A549 (cell line): ENCODE measurements at regions not wholly inside any gene's neighbourhood (a gene's known extent, or its start where the extent isn't known, plus 50 kb on each side); places are given as distances from the start of the nearest gene placed in this dataset.

Source experiments
- ATAC-seq, 2 experiments: fragments of 200-7000 bp in 1 of 2; fragments of >200 bp in 1 of 2; cut with Nextera tagmentation in 1 of 2; cut with Tn5 transposase in 1 of 2; 3 replicates each; pipeline versions ENCODE4 v1.8.0 to v1.9.1; 2018 to 2020; ENCODE audit warnings: mild to moderate bottlenecking in 1 of 2, moderate library complexity in 1 of 2
- CTCF ChIA-PET: fragments of 300-600 bp; sonication (Branson Sonifier 250); formaldehyde crosslinking; extraction: SDS; loops from one replicate; lab custom pipeline; 2021; ENCODE audit warnings: antibody characterized with exemption, inconsistent platforms; lab: Yijun Ruan, JAX
- POLR2A ChIA-PET: fragments of 350-600 bp; formaldehyde crosslinking; extraction: SDS; loops from one replicate; lab custom pipeline; 2021; ENCODE audit warnings: antibody characterized with exemption, inconsistent platforms; lab: Yijun Ruan, JAX
- DNase-seq, 2 experiments: peaks; one replicate each; pipeline versions ENCODE4 v3.0.0 to v3.0.0-alpha.2; 2011 to 2016; ENCODE audit warnings: low read depth in 1 of 2, low spot score in 1 of 2
- FAIRE-seq: peaks from 2 replicates; lab custom pipeline; 2011; peaks lifted over from hg19 to GRCh38; lab: Jason Lieb, UNC
- H3K27ac ChIP-seq, 2 experiments: fragments of >200 bp; sonication (Bioruptor Twin); formaldehyde crosslinking; 3 replicates each; pipeline ENCODE4 v1.5.1; 2016 to 2017
- H3K4me1 ChIP-seq: fragments of >200 bp; sonication (Bioruptor Twin); formaldehyde crosslinking; 3 replicates; pipeline ENCODE4 v1.6.1; 2016
- H3K4me2 ChIP-seq: fragments of >200 bp; sonication (Bioruptor Twin); formaldehyde crosslinking; 3 replicates; pipeline ENCODE4 v1.6.1; 2016
- H3K4me3 ChIP-seq: fragments of >200 bp; sonication (Bioruptor Twin); formaldehyde crosslinking; 3 replicates; pipeline ENCODE4 v1.5.1; 2016
- H3K9me3 ChIP-seq: fragments of >200 bp; sonication (Bioruptor Twin); formaldehyde crosslinking; 3 replicates; pipeline ENCODE4 v1.6.1; 2016
- CHD2 ChIP-seq: fragments of 150-350 bp; IDR thresholded peaks from 2 replicates; pipeline ENCODE4 v1.6.1; 2014; ENCODE audit warnings: low read length; ENCODE audit not compliant: partially characterized antibody
- EP300 ChIP-seq, 2 experiments: fragments of >200 bp; sonication (Bioruptor Twin); formaldehyde crosslinking; IDR thresholded peaks; 2 replicates in 1 of 2; 3 replicates in 1 of 2; pipeline ENCODE4 v1.6.1; 2016 to 2017
- ESRRA ChIP-seq: fragments of 150-350 bp; IDR thresholded peaks from 2 replicates; pipeline ENCODE4 v1.6.1; 2014; ENCODE audit warnings: mild to moderate bottlenecking, low read length, borderline replicate concordance
- FOXS1 ChIP-seq: fragments of 250-450 bp; sonication (Bioruptor Pico); IDR thresholded peaks from 2 replicates; pipeline ENCODE4 v1.5.0; 2020; ENCODE audit warnings: mild to moderate bottlenecking, moderate library complexity
- GATA3 ChIP-seq: IDR thresholded peaks from 2 replicates; pipeline ENCODE4 v1.6.1; 2012; ENCODE audit warnings: borderline replicate concordance
- HEYL ChIP-seq: fragments of 250-450 bp; sonication (Bioruptor Pico); IDR thresholded peaks from 2 replicates; pipeline ENCODE4 v1.8.0; 2021; ENCODE audit warnings: mild to moderate bottlenecking, moderate library complexity
- HOXA7 ChIP-seq: fragments of 250-450 bp; sonication (Bioruptor Pico); IDR thresholded peaks from 2 replicates; pipeline ENCODE4 v1.5.0; 2020; ENCODE audit warnings: mild to moderate bottlenecking, moderate library complexity
- HOXB13 ChIP-seq: fragments of 250-450 bp; sonication (Bioruptor Pico); IDR thresholded peaks from 2 replicates; pipeline ENCODE4 v1.5.0; 2020; ENCODE audit warnings: low read depth, mild to moderate bottlenecking, moderate library complexity
- JUN ChIP-seq, 2 experiments: fragments of >200 bp; sonication (Bioruptor Twin); formaldehyde crosslinking; IDR thresholded peaks; 2 replicates in 1 of 2; 3 replicates in 1 of 2; pipeline ENCODE4 v1.6.1; 2016 to 2017
- JUNB ChIP-seq: fragments of >200 bp; sonication (Bioruptor Twin); formaldehyde crosslinking; IDR thresholded peaks from 2 replicates; pipeline ENCODE4 v1.6.1; 2016
- KDM1A ChIP-seq: fragments of 200-600 bp; sonication (generic); IDR thresholded peaks from 2 replicates; pipeline ENCODE4 v1.6.1; 2016; ENCODE audit warnings: low read depth, mild to moderate bottlenecking
- MAZ ChIP-seq: fragments of 150-350 bp; IDR thresholded peaks from 2 replicates; pipeline ENCODE4 v1.6.1; 2014; ENCODE audit warnings: antibody characterized with exemption, low read depth, low read length, borderline replicate concordance
- NPAS2 ChIP-seq: fragments of 250-450 bp; sonication (Bioruptor Pico); IDR thresholded peaks from 2 replicates; pipeline ENCODE4 v1.8.0; 2022; ENCODE audit warnings: mild to moderate bottlenecking, moderate library complexity, borderline replicate concordance
- POLR2A ChIP-seq: IDR thresholded peaks from 2 replicates; pipeline ENCODE4 v1.6.1; 2012; ENCODE audit warnings: mild to moderate bottlenecking, low read length
- RAD21 ChIP-seq, 2 experiments: fragments of >200 bp in 1 of 2; sonication (Bioruptor Twin) in 1 of 2; formaldehyde crosslinking in 1 of 2; IDR thresholded peaks in 1 of 2; conservative IDR thresholded peaks in 1 of 2; 2 replicates in 1 of 2; 3 replicates in 1 of 2; pipeline ENCODE4 v1.6.1; 2012 to 2018; ENCODE audit warnings: inconsistent platforms in 1 of 2
- RNF2 ChIP-seq: fragments of 200-600 bp; sonication (generic); IDR thresholded peaks from 2 replicates; pipeline ENCODE4 v1.6.1; 2016; ENCODE audit warnings: low read depth, mild to moderate bottlenecking, antibody characterized with exemption, moderate library complexity, borderline replicate concordance
- TFCP2L1 ChIP-seq: fragments of 250-450 bp; sonication (Bioruptor Pico); IDR thresholded peaks from 2 replicates; pipeline ENCODE4 v1.5.0; 2021; ENCODE audit warnings: mild to moderate bottlenecking
- TP53 ChIP-seq: fragments of 250-450 bp; sonication (Bioruptor Pico); IDR thresholded peaks from 2 replicates; pipeline ENCODE4 v1.5.0; 2021; ENCODE audit warnings: mild to moderate bottlenecking, moderate library complexity
- ZFP36 ChIP-seq: fragments of 450-650 bp; IDR thresholded peaks from 2 replicates; pipeline ENCODE4 v1.6.1; 2014; ENCODE audit warnings: borderline replicate concordance; ENCODE audit not compliant: partially characterized antibody
- ZNF302 ChIP-seq: fragments of 250-450 bp; sonication (Bioruptor Pico); IDR thresholded peaks from 2 replicates; pipeline ENCODE4 v1.9.0; 2021; ENCODE audit warnings: inconsistent platforms, mild to moderate bottlenecking, moderate library complexity
- ZSCAN20 ChIP-seq: fragments of 250-450 bp; sonication (Bioruptor Pico); IDR thresholded peaks from 2 replicates; pipeline ENCODE4 v1.8.0; 2022; ENCODE audit warnings: mild to moderate bottlenecking, moderate library complexity
- WGBS: methylation state at CpG from one replicate; pipeline ENCODE4 v1.1.6; 2017; ENCODE audit errors: missing lambda C conversion rate; 5-methylcytosine and 5-hydroxymethylcytosine counted together
- TF ChIP-seq, protein P1 (sequence below): IDR thresholded peaks from 2 replicates; pipeline ENCODE4 v1.6.1; 2012
- TF ChIP-seq, protein P2 (sequence below): IDR thresholded peaks from 2 replicates; pipeline ENCODE4 v1.6.1; 2012
- TF ChIP-seq, protein P3 (sequence below): fragments of 450-650 bp; IDR thresholded peaks from 2 replicates; pipeline ENCODE4 v1.6.1; 2014; ENCODE audit warnings: antibody characterized with exemption
- TF ChIP-seq, protein P4 (sequence below): fragments of >200 bp; sonication (Bioruptor Twin); formaldehyde crosslinking; IDR thresholded peaks from 2 replicates; pipeline ENCODE4 v1.6.1; 2016
- TF ChIP-seq, protein P5 (sequence below): fragments of 250-450 bp; sonication (Bioruptor Pico); IDR thresholded peaks from 2 replicates; pipeline ENCODE4 v1.5.0; 2021; ENCODE audit warnings: mild to moderate bottlenecking, moderate library complexity, borderline replicate concordance

DNA sequence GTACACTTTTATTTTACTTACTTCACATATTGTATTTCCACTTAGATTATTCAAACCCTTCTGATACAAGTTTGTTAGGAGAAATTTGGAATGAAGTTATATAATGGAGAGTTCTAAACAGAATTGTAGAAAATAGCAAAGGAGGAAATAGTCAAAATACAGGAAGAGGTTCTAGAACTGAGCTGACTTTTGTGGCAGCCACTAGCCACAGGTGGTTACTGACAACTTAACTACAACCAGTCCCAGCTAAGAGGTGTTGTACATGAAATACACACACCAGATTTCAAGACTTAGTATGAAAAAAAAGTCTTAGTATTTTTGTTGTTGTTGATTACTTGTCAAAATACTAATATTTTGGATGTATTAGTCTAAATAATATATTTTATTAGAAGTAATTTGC lies 727.4 kb upstream of the CITED2 start:
- FAIRE-seq, result no peak
- POLR2A ChIA-PET, result no interaction called here
- ATAC-seq, result no peak
- no peak overlapping the region for H3K4me2 ChIP-seq
- no peak overlapping the region for H3K4me3 ChIP-seq
- CTCF ChIA-PET, result interaction anchor here (0.6 to 1.8 kb wide), 4 partner anchors 9 to 32 kb away, joined by 3 to 5 read pairs (median 3); no protein-coding TSS in a partner anchor
- no peak for DNase-seq
- no peaks in the 10 kb centered on the region for H3K9me3 ChIP-seq
- H3K4me1 ChIP-seq, result no peaks in the 10 kb centered on the region
- no peak overlapping the region for H3K27ac ChIP-seq
- TF ChIP-seq HOXB13, result no peak
- no peak for TF ChIP-seq JUN (IDR thresholded peaks at IDR 0.05)
- TF ChIP-seq, protein P1, sequence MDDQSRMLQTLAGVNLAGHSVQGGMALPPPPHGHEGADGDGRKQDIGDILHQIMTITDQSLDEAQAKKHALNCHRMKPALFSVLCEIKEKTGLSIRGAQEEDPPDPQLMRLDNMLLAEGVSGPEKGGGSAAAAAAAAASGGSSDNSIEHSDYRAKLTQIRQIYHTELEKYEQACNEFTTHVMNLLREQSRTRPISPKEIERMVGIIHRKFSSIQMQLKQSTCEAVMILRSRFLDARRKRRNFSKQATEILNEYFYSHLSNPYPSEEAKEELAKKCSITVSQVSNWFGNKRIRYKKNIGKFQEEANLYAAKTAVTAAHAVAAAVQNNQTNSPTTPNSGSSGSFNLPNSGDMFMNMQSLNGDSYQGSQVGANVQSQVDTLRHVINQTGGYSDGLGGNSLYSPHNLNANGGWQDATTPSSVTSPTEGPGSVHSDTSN, result no peak
- TF ChIP-seq FOXS1 (CRISPR knock-in tag), result no peak
- TF ChIP-seq, protein P2, sequence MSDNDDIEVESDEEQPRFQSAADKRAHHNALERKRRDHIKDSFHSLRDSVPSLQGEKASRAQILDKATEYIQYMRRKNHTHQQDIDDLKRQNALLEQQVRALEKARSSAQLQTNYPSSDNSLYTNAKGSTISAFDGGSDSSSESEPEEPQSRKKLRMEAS, result no peak
- TF ChIP-seq POLR2A, result no peak
- TF ChIP-seq HEYL (CRISPR knock-in tag), result no peak

DNA sequence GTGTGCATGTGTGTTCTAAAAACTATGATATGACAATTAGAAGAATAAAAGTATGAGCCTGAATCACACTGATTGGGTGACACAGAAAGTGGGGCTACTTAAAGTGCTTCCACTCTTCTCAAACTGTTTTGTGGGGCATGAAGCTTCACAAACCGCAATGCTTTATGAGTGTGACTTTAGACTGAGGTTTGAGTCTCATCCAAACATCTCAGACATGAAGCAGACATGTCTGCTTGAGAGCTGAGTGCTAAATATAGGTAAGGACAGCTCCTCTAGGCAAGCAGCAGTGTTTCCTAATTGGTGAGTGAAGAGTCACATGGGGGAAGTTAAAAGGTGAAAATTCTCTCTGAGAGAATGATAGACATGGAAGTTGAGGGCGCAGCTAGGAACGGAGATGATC lies 726.9 kb upstream of the CITED2 start:
- Histone ChIP-seq H3K9me3 (no peaks in the 10 kb centered on the region), H3K4me3 (no peak overlapping the region), H3K4me1 (no peaks in the 10 kb centered on the region), H3K4me2 (no peak overlapping the region), H3K27ac (no peak overlapping the region)
- WGBS, result 87% methylated on average over 3 of the region's 3 CpGs
- ATAC-seq (no peak), DNase-seq (no peak), FAIRE-seq (no peak)
- CTCF ChIA-PET, result interaction anchor here (0.6 to 1.8 kb wide), 4 partner anchors 8 to 32 kb away, joined by 3 to 5 read pairs (median 3); no protein-coding TSS in a partner anchor
- TF ChIP-seq GATA3 (no peak), CHD2 (no peak), HOXA7 (CRISPR knock-in tag) (no peak), RNF2 (no peak), POLR2A (no peak), RAD21 (conservative IDR thresholded peaks at IDR 0.05 in 1 of 2, IDR thresholded peaks at IDR 0.05 in 1 of 2) (no peak), TP53 (CRISPR knock-in tag) (no peak), EP300 (IDR thresholded peaks at IDR 0.05) (no peak)
- TF ChIP-seq, protein P3, sequence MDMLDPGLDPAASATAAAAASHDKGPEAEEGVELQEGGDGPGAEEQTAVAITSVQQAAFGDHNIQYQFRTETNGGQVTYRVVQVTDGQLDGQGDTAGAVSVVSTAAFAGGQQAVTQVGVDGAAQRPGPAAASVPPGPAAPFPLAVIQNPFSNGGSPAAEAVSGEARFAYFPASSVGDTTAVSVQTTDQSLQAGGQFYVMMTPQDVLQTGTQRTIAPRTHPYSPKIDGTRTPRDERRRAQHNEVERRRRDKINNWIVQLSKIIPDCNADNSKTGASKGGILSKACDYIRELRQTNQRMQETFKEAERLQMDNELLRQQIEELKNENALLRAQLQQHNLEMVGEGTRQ, result no peak
- TF ChIP-seq, protein P4, sequence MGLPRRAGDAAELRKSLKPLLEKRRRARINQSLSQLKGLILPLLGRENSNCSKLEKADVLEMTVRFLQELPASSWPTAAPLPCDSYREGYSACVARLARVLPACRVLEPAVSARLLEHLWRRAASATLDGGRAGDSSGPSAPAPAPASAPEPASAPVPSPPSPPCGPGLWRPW, result no peak
- POLR2A ChIA-PET, result no interaction called here

DNA sequence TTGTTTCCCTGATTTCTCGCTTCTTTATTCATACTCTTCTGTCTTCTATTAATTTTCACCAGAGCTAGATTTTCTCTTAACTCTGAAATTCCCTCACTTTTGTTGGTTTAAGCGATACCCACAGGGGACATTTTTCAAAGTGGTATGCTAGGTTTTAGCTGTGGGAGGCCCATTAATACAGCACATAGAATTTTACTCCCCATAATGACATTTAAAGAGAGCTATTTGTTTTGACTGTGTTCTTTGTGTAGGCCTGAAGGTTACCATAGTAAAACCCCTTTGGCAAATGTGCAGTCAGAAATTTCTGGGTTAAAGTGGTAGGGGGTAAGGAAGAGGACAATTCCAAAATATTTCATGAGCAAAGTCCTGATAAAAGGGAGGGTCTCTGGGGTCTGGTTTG lies 721.1 kb upstream of the CITED2 start:
- H3K9me3 ChIP-seq, result no peaks in the 10 kb centered on the region
- H3K4me2 ChIP-seq, result no peak overlapping the region
- POLR2A ChIA-PET, result no interaction called here
- no peak overlapping the region for H3K27ac ChIP-seq
- TF ChIP-seq JUNB, result no peak
- TF ChIP-seq ESRRA, result no peak
- TF ChIP-seq, all 56 proteins: peak for 0
- FAIRE-seq (no peak), DNase-seq (no peak), ATAC-seq (no peak)
- CTCF ChIA-PET, result no interaction called here
- WGBS, result 76% methylated on average over 2 of the region's 2 CpGs
- Histone ChIP-seq H3K4me1 (no peaks in the 10 kb centered on the region), H3K4me3 (no peak overlapping the region)

DNA sequence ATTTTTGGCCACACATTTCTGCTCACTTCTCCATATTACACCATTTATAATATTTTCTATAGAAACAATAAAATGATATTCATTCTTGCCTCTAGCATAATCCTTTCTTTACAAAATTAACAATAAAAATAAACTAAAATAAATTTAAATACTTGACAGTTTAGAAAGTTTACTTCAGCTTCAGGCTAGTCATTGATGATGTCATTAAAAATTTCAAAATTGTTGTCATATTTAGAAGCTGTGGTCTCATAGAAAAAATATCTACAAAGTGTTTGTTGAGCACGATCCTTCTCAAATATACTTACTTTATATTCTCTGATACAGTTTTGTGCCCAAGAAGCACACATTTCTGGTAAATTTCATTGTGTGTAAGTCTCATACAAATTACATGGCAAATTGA lies 717.4 kb upstream of the CITED2 start:
- no peaks in the 10 kb centered on the region for H3K4me1 ChIP-seq
- ChIA-PET POLR2A (no interaction called here), CTCF (no interaction called here)
- no peak overlapping the region for H3K4me3 ChIP-seq
- DNase-seq (no peak), ATAC-seq (no peak), FAIRE-seq (no peak)
- no peak overlapping the region for H3K27ac ChIP-seq
- H3K4me2 ChIP-seq, result no peak overlapping the region
- H3K9me3 ChIP-seq, result no peaks in the 10 kb centered on the region
- WGBS, result 55% methylated on average over 1 of the region's 1 CpG
- TF ChIP-seq ZFP36, result no peak
- no peak for TF ChIP-seq MAZ
- TF ChIP-seq ESRRA, result no peak
- TF ChIP-seq KDM1A, result no peak
- TF ChIP-seq, protein P1, result no peak
- no peak for TF ChIP-seq RNF2
- TF ChIP-seq ZNF302 (CRISPR knock-in tag), result no peak
- TF ChIP-seq, protein P5, sequence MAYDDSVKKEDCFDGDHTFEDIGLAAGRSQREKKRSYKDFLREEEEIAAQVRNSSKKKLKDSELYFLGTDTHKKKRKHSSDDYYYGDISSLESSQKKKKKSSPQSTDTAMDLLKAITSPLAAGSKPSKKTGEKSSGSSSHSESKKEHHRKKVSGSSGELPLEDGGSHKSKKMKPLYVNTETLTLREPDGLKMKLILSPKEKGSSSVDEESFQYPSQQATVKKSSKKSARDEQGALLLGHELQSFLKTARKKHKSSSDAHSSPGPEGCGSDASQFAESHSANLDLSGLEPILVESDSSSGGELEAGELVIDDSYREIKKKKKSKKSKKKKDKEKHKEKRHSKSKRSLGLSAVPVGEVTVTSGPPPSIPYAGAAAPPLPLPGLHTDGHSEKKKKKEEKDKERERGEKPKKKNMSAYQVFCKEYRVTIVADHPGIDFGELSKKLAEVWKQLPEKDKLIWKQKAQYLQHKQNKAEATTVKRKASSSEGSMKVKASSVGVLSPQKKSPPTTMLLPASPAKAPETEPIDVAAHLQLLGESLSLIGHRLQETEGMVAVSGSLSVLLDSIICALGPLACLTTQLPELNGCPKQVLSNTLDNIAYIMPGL, result no peak
- no peak for TF ChIP-seq NPAS2
- TF ChIP-seq TFCP2L1 (CRISPR knock-in tag), result no peak
- TF ChIP-seq ZSCAN20 (CRISPR knock-in tag), result no peak
- TF ChIP-seq, protein P3, result no peak
- TF ChIP-seq POLR2A, result no peak
- TF ChIP-seq JUNB, result no peak
